Calu3 (cell line): ENCODE measurements at regions not wholly inside any gene's neighbourhood (a gene's known extent, or its start where the extent isn't known, plus 50 kb on each side); places are given as distances from the start of the nearest gene placed in this dataset.

ENCODE experiments used
- BruUV-seq: library from RNA; stranded (reverse); fragments of 400-500 nt; replicated peaks from 2 replicates; lab custom pipeline; 2021; lab: Mats Ljungman, UMichigan
- CTCF ChIA-PET: fragments of 300-600 bp; sonication (Branson Sonifier 250); formaldehyde crosslinking; loops from one replicate; lab custom pipeline; 2022; ENCODE audit warnings: antibody characterized with exemption; lab: Charles Lee
- DNase-seq: peaks from one replicate; pipeline ENCODE4 v3.0.0; 2022
- H3K27ac Mint-ChIP-seq: one replicate; pipeline ENCODE4 v1.8.0; 2022; ENCODE audit warnings: mixed read lengths; ENCODE audit not compliant: unreplicated experiment
- H3K27me3 Mint-ChIP-seq: one replicate; pipeline ENCODE4 v1.8.0; 2022; ENCODE audit warnings: mixed read lengths; ENCODE audit not compliant: unreplicated experiment
- H3K36me3 Mint-ChIP-seq: one replicate; pipeline ENCODE4 v1.8.0; 2022; ENCODE audit warnings: mild to moderate bottlenecking, moderate library complexity, mixed read lengths; ENCODE audit not compliant: insufficient read depth, unreplicated experiment
- H3K4me1 Mint-ChIP-seq: one replicate; pipeline ENCODE4 v1.8.0; 2022; ENCODE audit warnings: mild to moderate bottlenecking, low read depth, mixed read lengths; ENCODE audit not compliant: unreplicated experiment
- H3K4me3 Mint-ChIP-seq: one replicate; pipeline ENCODE4 v1.8.0; 2022; ENCODE audit warnings: mild to moderate bottlenecking, low read depth, moderate library complexity, mixed read lengths; ENCODE audit not compliant: unreplicated experiment
- H3K9me3 Mint-ChIP-seq: one replicate; pipeline ENCODE4 v1.8.0; 2022; ENCODE audit warnings: low read depth, mixed read lengths; ENCODE audit not compliant: unreplicated experiment
- intact Hi-C: fragments of 100-400 bp; cut with micrococcal nuclease; formaldehyde crosslinking; loops from one replicate; pipeline ENCODE4 v1.10.0; 2022; ENCODE audit not compliant: unreplicated experiment
- TF ChIP-seq, protein P1 (sequence below): fragments of 200-600 bp; IDR thresholded peaks from one replicate; pipeline ENCODE4 v1.8.0; 2022; ENCODE audit warnings: antibody characterized with exemption; ENCODE audit not compliant: unreplicated experiment

DNA sequence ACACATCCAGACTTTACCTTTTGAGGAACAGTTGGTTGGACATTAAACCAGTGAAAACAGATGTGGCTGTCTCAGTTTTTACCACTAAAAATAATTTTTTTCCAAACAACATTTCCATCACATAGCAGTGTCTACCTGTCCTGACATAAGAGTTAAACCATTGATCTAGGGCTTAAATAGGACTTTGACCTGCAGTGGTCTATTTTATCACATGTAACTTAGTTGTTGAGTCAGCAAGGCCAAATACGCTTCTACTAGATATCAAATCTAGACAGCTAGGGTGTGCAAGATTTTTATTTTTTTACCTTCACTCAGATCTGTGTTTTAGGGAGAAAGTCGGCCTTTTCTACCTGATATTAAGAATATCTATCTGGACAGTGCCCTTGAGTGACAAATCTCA is 88.8 kb upstream of the ZFP64 start:
- Mint-ChIP-seq H3K36me3 (no peaks in the 10 kb centered on the region), H3K27ac (no peak overlapping the region), H3K4me3 (no peak overlapping the region), H3K9me3 (no peaks in the 10 kb centered on the region), H3K27me3 (peaks cover 76% of the 10 kb centered on the region), H3K4me1 (no peaks in the 10 kb centered on the region)
- no peak for DNase-seq
- TF ChIP-seq, protein P1, sequence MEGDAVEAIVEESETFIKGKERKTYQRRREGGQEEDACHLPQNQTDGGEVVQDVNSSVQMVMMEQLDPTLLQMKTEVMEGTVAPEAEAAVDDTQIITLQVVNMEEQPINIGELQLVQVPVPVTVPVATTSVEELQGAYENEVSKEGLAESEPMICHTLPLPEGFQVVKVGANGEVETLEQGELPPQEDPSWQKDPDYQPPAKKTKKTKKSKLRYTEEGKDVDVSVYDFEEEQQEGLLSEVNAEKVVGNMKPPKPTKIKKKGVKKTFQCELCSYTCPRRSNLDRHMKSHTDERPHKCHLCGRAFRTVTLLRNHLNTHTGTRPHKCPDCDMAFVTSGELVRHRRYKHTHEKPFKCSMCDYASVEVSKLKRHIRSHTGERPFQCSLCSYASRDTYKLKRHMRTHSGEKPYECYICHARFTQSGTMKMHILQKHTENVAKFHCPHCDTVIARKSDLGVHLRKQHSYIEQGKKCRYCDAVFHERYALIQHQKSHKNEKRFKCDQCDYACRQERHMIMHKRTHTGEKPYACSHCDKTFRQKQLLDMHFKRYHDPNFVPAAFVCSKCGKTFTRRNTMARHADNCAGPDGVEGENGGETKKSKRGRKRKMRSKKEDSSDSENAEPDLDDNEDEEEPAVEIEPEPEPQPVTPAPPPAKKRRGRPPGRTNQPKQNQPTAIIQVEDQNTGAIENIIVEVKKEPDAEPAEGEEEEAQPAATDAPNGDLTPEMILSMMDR, result no peak
- no TSS peak for BruUV-seq
- CTCF ChIA-PET, result no interaction called here
- intact Hi-C loops, result no loop called here

DNA sequence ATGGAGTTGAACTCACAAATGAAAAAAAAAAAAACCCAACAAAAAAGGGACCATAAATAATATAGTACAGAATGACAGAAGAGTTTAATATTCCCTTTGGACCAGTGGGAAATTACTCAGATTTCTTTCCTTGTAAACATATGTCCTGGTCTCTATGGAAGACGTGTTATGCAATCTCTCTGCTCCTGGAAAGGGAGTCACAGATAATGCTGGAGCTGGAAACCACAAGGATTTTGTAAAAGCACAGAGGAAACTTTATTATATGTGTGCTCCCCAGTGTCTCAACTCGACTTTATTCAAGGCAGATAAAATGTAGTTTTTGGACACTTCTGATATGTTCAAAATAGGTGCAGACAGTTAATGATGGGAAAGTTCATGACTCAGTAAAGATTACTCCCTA is 88.1 kb upstream of the ZFP64 start:
- no peaks in the 10 kb centered on the region for H3K36me3 Mint-ChIP-seq
- no peak overlapping the region for H3K4me3 Mint-ChIP-seq
- H3K9me3 Mint-ChIP-seq, result no peaks in the 10 kb centered on the region
- no peaks in the 10 kb centered on the region for H3K4me1 Mint-ChIP-seq
- no TSS peak for BruUV-seq
- intact Hi-C loops, result no loop called here
- TF ChIP-seq, protein P1, result no peak
- H3K27me3 Mint-ChIP-seq, result peaks cover 71% of the 10 kb centered on the region
- H3K27ac Mint-ChIP-seq, result no peak overlapping the region
- no peak for DNase-seq
- CTCF ChIA-PET, result no interaction called here

DNA sequence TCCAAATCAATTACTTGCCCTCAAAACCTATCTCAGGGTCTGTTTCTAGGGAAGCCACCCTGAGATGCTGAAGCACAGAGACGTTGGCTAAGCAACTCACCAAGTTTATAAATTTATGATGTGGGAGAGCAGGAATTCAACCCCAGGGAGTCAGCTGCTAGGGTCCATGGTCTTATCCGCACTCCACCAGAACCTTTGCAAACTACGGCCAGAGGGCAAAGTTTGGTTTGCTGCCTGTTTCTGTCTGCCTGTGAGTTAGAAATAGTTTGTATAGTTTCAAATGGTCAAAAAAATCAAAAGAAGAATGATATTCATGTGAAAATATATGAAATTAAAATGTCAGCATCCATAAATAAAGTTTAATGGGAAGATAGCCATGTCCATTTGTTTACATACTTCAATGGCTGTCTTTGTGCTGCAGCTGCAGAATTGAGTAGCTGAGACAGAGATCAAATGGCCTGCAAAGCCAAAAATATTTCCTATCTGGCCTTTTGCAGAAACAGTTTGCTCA is 83.7 kb upstream of the ZFP64 start:
- no peak overlapping the region for H3K4me3 Mint-ChIP-seq
- CTCF ChIA-PET, result interaction anchor here (0.6 kb wide), 1 partner anchor 180 kb away, joined by 3 read pairs; no protein-coding TSS in a partner anchor
- H3K4me1 Mint-ChIP-seq, result no peaks in the 10 kb centered on the region
- H3K27me3 Mint-ChIP-seq, result peaks cover 37% of the 10 kb centered on the region
- no peaks in the 10 kb centered on the region for H3K9me3 Mint-ChIP-seq
- no peak for DNase-seq
- TF ChIP-seq, protein P1, result no peak
- intact Hi-C loops, result no loop called here
- BruUV-seq, result no TSS peak
- no peak overlapping the region for H3K27ac Mint-ChIP-seq
- H3K36me3 Mint-ChIP-seq, result no peaks in the 10 kb centered on the region

DNA sequence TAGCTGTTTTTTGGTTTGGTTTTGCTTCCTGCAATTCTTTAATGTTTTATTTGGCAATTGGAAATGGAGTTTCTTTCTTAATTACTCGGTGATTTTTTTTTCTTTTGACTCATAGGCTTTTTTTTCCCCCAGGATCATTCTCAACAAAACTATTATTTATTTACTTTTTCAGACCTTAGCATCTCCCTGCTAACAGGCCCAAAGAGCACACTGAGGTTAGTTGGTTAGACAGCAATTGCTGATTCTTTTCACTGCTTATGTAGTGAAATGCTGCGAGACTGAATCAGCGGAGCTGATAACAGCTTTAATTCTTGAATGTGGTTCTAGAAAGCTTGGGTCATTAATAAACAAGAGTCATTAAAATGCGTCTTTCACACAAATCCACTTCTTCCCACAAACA is 79.1 kb upstream of the ZFP64 start:
- Mint-ChIP-seq H3K27ac (no peak overlapping the region), H3K4me3 (no peak overlapping the region), H3K36me3 (no peaks in the 10 kb centered on the region), H3K27me3 (peaks cover 29% of the 10 kb centered on the region), H3K4me1 (no peaks in the 10 kb centered on the region), H3K9me3 (no peaks in the 10 kb centered on the region)
- intact Hi-C loops, result no loop called here
- CTCF ChIA-PET, result interaction anchor here (0.6 kb wide), 1 partner anchor 13 kb away, joined by 4 read pairs; no protein-coding TSS in a partner anchor
- no peak for DNase-seq
- TF ChIP-seq, protein P1, result no peak
- BruUV-seq, result no TSS peak
